ENCODE measurements at regions not wholly inside any gene's neighbourhood (a gene's known extent, or its start where the extent isn't known, plus 50 kb on each side); places are given as distances from the start of the nearest gene placed in this dataset.

- TF ChIP-seq ZNF274 (IDR thresholded peaks at IDR 0.05; ENCODE audit: low read depth, low read length) = no peak
- TF ChIP-seq YY1 (IDR thresholded peaks at IDR 0.05; ENCODE audit: insufficient read depth, insufficient read length) = no peak
Observed at GRCh38 chr4:181254771-181255170, 988.4 kb upstream of the TENM3 start.

Data from NT2/D1 (cell line).